ENCODE measurements at regions not wholly inside any gene's neighbourhood (a gene's known extent, or its start where the extent isn't known, plus 50 kb on each side); places are given as distances from the start of the nearest gene placed in this dataset.

DNA sequence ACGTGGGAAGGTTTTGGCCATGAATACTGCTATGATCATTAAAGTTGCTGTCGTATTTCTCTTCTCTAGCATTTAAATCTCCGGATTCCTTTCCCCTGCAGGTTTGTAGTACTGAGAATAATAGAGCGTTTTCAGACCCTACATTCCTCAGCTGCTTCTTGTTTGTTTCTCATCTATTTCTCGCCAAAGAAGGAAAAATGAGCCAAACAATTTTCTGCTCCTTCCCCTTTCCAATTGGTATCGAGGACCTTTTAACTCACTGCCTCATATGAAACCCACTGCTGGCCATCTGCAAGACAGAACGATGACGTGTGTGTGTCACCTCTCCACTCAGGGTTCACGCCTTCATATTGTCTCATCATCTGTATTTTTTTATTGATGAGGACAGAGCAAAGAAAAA, 689.4 kb upstream of the WWC1 start:
- no peak for DNase-seq

DNA sequence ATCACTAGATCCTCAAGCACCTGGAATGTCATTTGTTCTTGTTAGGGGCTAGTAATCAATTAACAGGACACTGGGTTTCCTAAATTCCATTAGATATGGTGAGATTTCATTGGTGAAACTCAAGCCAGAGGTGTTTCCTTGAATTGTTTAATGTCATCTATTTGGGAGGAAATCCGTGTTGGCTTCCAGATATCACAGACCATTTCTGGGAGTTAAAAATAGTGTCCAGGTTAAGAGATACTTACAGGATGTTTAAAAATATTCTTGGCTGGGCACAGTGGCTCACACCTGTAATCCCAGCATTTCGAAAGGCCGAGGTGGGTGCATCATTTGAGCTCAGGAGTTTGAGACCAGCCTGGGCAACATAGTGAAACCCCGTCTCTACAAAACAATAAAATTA, 688.3 kb upstream of the WWC1 start:
- no peak for DNase-seq

DNA sequence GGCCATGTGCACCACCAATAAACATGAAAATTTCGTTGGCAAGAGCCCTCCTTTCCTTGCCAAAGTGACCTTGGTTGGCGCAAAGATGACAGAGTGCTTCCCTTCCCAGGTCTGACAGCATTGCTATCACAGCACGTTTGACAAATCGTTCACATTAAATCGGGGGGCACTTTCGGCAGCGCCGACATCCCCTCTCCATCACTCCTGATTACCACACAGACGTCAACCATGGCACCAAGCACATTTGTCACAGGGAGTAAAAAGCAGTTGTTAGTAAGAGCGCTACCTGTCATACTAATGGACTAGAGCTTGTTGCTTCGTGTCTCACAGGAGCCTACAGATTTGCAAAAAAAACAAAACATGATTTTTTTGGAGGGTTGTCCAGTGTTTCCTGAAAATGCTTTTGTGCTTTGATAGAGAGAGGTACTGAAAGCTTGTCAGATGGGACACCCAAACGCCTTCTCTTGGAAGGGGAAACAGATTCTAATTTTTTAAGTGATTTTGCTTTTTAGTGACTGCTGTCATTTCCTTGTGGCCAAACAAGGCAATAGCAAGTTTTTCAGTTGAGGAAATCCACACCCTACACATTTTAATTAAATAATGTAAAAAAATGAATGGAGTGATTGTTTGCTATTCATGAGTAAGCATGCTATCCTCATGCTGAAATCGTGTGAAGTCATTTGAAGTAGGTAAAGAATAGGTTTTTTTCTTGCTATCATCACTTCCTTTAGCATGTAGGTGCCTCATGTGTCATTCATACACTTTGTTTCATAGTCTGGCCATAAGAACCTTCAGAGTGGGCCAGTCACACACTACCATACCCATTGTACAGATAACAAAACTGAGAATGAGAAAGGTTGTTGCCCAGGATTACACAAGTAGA, 682.8 kb upstream of the WWC1 start:
- no peak for DNase-seq

DNA sequence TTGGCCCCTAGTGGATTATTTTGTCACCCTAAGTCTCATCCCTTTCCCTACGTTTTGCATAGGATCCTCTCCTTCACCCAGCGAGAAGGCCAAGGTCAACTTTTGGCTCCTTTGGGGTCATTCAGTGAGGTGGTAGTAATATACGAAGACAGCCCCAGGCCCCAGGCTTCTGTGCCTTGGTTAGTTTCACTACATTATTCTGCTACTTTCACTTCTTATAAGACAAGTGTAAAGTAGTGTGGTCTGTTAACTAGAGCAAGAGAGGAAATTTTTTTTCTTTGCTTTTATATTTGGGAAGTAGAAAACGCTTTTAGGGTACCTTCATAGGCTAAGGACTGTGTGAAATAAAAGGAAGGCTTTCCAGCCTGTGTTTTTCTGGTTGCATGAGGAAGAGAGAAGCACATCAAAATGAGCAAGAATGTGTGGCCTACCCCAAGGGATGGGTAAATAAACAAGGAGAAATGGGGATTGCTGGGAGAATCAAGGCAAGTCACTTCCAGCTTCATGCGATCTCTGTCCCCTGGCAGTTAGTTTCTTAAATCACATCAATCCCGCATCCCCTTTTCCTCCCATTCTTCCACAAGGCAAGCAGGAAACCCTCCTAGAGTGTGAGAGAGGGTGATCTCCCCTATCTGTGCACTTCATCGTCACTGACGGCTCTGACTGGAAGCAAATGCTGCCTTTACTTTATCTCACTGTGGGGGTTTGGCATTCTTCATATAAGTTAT, 677.0 kb upstream of the WWC1 start:
- DNase-seq: no peak

DNA sequence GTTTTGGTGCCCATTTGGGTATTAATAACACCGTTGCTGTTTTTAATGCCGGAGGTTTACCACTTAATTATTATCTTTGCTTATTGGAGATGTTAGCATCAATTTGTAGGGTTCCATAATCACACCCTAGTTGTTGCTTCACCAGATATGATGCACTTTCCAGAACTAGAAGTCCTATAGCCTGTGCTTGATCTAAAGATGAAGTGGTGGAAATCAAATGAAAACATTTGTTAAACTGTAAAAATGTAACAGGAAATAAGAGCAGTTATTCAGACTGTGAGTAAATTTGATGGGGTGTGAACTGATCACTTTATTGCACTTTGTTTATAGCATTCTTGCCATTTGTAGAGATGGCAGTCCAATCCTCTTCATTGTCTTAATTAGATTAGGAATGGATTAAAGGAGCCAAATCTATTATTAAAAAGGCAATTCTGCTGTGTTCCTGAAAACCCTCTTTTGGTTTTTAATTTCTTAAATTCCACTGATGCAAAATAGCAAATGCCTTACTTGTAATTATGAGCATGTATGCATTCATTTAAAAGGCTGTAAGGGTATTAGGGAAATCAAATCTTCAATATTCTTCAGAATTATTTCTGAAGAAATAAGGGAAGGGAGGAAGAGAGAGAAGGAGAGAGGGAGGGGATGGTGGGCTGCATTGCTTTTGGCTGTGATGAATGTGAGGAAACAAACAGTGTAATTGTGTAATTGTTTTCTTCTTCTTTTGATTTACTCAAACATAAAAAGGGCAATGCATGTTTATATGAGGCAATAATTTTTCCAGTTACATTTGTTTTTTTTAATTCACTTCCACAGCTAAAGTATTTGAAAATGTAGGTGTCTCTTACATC, 675.2 kb upstream of the WWC1 start:
- DNase-seq: no peak

DNA sequence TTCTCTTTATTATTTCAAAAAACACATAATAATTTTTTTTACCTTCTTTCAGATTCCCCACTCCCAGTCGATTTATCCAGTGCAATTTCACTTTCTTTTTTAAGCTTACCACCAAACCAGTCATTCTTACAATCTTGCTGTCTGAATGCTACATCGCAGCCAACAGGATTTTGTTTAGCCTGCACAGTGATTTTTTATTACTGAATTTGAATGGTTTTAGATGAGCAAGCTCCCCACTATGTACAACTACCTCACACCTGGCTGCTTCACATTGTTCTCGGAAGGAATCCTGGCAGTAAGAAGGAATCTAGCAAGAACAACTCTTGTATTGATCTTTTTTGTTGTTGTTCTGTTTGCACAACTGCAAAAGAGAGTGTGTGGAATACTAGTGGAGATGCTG, 668.1 kb upstream of the WWC1 start:
- no peak for DNase-seq

DNA sequence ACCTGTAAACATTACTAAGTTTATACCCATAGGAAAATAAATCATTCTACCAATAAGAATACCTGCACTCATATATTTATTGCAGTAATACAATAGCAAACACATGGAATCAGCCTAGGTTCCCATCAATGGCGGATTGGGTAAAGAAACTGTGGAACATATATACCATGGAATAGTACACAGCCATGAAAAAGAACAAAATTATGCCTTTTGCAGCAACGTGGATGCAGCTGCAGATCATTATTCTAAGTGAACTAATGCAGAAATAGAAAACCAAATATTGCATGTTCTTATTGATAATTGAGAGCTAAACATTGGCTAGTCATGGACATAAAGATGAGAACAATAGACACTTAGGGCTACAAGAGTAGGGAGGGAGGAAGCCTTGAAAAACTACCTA, 667.4 kb upstream of the WWC1 start:
- DNase-seq: no peak

DNA sequence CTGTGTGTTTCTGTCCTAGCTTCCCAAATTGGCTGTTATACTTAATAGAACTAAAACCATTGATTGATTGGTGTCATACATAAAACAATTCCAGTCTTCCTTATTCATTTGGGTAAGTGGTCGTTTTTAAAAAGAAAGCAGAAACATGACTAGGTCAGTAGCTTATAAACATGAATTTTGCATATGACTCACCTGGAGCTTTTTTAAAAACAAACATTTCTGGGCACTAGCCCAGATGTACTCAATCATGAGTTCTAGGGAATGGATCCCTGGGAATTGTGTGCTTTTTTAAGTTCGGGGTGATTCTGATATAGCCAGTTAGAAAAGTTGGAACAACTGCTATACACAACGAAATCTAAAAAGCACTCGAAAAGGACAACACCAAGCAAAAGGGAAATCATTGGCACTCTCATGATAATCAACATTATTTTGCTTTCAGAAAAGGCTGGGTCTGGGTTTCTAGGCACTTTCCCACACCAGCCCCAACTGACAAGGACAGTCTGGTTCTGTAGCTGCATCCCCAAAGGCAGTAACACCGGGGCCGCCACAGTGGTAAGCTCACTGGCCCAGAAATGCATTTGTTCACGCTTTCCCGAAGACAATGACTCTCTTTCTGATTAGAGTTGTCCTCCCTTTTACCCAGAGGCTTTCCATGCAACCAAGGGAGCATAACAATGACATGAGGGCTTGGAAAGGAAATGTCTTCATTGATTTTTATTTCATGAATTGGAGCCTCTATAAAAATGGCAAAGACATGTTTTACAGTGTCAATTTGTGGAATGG, 664.9 kb upstream of the WWC1 start:
- DNase-seq: no peak

DNA sequence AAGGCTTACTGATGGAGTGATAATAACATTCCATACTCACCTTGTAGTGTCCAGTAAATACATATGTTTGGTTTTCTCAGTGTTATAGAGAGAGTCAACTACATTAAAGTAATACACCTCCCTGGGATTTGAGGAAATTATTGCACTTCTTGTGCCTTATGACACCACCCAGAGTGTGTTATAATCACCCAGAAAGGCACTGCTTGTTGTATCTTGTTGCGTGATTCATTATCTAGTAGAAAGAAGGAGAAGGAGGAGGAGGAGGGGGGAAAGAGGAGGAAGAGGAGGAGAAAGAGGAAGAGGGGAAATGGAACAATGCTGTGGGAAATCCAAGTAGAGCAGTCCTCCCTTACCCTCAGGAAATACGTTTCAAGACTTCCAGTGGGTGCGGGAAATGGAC, 661.8 kb upstream of the WWC1 start:
- DNase-seq: no peak

DNA sequence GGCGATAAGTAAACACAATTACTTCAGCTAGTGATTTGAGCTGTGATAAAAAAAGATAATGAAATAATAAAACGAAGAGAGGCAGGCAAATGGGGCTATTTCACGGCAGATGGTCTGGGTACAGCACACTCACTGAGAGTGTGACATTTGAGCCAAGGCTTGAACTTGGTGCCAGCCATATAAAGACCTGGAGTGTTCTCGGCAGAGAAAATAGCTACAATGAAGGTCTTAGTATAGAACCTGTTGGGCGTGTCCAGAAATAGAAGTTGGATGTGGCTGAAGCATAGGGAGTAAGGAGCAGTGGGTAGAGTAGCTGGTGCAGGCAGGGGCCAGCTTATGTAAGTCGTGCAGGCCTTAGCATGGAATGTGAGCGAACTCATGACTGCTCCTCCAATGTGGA, 660.3 kb upstream of the WWC1 start:
- no peak for DNase-seq

DNA sequence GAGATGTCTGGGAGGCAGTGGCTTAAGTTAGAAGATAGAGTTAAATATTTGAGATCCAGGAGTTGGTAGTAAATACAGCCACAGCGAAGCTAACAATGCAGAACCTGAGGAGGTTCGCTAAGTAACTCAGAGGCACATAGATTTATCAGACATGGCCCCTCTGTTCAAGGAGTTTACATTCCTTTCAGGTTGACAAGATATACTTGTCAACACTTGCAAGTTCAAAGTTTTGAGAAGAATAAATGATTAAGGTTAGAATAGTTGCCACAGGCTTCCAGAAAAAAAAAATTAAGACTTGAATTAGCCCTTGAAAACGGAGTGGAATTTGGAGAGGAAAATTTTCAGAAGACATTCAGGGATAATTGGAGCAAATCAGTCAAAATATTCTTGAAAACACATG, 658.3 kb upstream of the WWC1 start:
- no peak for DNase-seq

DNA sequence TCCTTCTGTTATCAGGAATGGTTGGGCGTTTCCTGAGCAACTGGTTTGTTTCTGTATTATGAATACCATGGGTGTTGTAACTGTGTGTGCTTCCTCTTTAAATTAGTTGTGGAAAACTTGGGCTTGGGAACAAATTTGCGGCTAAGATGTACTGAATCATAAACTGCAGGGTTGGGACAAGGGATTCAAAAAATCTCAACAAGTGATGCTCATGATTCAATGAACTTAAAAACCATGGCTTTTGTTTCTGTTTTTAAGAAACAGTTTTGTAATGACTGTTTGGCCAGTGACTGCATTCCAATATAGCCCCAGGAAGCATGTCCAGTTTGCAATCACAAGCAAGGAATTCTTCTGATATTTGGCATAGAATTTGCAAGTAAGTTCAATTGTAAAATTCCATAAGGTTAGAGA, 657.5 kb upstream of the WWC1 start:
- DNase-seq: no peak

DNA sequence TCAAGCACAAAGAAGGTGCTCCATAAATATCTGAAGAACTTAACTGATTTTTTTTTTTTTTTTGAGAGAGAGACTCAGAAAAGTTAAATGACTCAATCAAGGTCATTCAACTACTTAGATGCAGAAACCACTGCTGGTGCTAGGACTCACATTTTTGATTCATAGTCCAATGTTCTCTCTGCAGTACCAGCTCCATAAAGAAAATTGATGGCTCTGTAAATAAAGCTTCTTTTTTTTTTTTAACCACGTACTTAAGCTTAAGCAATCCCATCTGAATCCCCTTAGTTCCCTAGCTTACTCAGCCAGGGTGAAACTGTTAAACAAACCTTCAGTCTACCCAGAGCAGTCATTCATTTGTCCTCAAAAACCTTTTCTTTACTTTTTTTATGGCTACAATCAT, 657.0 kb upstream of the WWC1 start:
- no peak for DNase-seq

DNA sequence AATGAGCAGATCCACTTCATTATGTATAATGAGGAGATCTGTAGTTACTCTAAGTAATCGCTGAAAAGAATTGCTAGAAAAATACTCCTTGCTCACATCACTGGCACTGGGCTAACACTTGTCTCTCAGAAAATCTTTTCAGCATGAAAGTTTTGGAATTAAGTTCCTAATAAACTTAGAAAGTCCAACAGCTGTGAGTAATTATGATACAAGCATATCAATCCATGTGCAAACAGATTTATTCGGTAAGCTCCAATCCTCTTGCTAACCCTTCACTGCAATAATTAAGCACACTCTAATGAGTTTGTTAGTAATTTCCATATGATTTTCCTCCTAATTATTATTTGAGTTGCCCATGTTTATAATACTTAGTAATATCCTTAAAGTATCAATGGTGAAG, 652.6 kb upstream of the WWC1 start:
- no peak for DNase-seq

DNA sequence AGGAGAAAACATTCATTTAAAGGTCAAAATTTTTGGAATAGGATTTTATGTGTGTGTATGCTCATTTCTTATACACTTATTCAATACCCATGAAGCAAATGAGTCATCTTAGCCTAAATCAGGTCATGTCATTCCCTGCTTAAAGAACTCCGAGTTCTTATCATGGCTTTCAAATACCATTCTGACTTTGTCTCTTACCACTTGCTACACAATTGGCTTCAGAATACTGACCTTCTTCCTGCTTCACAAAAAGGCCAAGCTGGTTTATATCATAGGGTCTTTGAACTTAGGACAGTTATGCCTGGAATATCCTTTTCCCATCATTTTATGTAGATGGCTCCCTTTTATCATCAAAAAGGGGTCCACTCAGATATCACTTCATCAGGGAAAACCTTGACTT, 652.2 kb upstream of the WWC1 start:
- no peak for DNase-seq

DNA sequence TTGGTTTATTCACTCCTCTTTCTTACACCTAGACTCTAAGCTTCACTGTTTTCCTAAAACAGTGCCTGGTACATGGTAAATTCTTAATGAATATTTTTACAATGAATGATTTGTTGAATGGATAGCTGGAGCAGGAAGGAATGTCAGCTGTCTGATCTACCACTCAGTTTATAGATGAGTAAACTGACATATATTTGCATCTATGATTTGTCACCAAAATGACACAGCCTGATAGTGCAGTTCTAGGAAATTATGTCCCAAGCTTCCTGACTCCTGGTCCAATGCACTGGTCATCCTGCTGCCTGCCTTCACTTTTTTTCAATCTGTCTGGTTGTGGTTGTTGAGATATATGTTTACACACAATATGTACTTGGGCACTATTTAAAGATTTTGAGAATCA, 651.7 kb upstream of the WWC1 start:
- DNase-seq: no peak

DNA sequence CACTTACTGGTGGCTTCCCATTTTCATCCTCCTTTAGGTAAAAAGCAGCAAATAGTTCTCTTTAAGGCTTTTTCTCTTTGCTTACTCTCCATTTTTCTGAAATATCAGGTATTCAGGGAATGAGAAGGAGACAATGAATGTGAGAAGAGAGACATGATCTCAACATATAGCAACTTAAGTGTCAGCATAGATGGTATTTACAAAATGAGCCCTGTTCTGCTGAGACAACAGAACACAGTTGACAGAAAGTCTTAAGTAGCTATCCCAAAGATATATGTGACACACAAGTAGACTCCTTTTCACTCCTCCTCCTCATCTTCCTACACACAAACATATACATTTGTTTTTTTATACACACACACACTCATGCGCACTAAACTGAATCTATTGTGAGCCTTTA, 649.3 kb upstream of the WWC1 start:
- DNase-seq: no peak

DNA sequence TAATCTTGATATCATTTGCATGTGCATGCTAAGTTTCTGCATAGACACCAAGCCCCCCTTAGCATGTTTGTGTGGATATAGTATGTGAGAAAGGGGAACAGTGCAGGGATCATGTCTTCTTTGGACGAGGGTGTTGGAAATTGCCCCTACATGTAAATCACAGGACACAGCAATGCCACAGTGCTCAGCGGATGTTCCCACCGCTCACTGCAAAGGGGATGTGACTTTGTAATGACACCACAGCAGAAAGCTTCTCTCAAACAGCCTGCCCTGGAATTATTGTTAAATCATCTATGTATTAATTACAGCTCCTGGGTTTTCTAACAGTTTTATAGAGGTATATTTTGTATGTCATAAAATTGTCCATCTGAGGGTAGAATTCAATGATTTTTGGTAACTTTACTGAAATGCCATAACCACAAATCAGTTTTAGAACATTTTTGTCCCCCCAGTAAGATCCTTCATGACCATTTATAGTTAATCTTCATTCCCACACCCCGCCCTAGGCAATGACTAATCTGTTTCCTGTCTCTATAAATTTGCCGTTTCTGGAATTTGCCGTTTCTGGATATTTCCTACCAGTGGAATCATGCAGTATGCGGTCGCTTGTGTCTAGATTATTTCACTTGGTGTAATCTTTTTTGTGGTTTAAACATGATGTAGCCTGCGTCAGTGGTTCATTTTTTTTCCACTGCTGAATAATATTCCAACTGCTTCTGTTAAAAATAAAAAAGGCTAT, 648.5 kb upstream of the WWC1 start:
- no peak for DNase-seq

DNA sequence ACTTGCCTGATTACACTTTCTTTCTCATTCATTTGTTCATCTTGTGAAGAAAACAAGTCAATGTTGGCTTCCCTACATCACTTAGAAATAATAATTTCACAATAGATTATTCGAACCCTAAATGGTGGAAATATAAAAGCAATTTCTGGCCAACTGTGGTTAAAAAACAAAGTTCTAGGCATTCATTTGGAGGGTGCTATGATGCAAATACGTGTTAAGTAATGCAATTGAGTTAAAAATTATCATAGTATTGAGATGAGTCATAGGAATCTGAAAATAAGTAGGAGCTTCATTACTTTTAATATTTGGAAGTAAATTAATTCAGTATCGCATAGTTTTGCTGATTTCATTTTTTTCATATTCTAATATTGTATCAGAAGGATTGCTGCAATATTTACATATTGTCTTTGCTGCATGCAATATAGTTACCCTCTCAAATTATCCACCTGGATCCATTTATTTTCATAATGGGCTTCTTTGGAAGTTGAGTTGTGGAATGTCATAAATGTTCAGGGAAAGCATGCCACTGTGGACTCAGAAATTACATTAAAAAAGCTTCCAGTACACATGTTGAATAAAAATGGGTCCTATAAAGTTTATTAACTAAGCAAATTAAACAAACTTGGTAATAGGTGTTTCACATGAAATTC, 647.7 kb upstream of the WWC1 start:
- no peak for DNase-seq

DNA sequence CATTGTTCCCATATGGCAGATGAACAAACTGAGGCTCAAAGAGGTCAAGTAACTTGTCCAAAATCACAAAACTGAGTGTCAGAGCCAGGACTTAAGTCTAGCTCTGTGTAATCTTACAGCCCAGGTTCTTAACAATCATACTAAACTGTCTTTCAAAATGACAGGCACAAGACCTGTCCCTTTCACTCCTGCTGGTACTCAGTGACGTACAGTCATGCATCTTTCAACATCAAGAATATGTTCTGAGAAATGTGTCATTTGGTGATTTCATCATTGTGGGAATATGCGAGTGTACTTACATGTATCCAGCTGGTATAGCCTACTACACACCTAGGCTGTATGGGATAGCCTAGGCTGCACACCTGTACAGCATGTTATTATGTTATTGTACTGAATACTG, 646.8 kb upstream of the WWC1 start:
- no peak for DNase-seq

DNA sequence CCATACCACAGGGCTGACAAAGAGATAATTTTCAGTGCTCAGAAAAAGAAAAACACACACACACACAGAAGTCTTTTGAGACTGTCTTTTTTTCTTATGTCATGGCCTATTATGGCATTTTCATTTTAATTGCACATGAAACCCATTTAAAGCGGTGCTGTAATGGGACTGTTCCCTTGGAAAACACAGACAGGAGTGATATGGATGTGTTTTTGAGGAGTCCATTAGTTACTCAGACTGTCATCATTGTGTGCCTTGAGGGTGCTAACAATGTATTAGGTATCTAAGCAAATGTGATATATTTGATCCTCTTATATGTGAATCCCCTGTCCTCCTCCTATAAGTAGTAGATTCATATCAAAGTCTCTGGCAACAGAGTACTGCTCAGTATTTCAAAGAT, 642.0 kb upstream of the WWC1 start:
- DNase-seq: no peak

Measured in dermis blood vessel endothelial cell (primary cell).